GM19099 (cell line): ENCODE measurements at regions not wholly inside any gene's neighbourhood (a gene's known extent, or its start where the extent isn't known, plus 50 kb on each side); places are given as distances from the start of the nearest gene placed in this dataset.

Source experiments
- POLR2A ChIP-seq: IDR thresholded peaks from 3 replicates; pipeline ENCODE4 v1.6.1; 2011; ENCODE audit warnings: low read depth; ENCODE audit not compliant: insufficient read length; ENCODE audit errors: extremely low read depth

DNA sequence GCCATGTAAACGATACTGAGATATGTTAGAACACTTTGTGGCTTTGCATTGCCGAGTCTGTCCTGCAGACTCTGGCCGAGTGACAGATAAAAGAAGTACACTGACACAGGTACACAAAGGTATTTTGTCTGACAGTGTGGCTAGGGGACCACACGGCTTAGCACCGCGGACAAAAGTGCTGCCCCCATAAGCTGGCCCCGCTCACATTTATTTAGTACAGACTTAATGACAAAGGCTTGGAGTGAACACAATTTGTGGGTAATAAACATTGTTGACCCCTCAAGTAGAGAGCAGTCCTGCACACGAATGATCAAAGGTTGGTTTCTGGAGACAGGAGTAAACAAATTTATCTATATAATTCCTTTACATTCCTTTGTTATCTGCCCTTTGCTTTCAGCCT is 976.8 kb downstream of the TRAM1L1 start:
- no peak for TF ChIP-seq POLR2A

DNA sequence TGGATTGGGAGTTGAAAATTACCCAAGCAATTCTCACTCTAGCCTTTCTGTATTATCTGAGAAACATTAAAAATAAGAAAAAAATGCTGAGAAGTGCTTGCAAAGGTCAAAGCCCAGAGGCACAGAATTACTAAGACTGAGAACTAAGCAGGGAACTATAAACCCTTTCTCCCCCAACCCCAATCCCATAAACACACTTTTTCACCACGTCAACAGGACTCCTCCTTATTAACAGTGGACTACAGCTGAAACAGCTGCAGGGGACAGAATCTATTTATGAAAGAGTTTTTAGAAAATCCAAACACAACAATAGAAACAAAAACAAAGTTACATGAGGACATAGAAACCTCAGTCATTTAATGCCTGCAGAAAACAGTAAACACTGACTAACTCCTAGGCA is 984.1 kb downstream of the TRAM1L1 start:
- TF ChIP-seq POLR2A: no peak

DNA sequence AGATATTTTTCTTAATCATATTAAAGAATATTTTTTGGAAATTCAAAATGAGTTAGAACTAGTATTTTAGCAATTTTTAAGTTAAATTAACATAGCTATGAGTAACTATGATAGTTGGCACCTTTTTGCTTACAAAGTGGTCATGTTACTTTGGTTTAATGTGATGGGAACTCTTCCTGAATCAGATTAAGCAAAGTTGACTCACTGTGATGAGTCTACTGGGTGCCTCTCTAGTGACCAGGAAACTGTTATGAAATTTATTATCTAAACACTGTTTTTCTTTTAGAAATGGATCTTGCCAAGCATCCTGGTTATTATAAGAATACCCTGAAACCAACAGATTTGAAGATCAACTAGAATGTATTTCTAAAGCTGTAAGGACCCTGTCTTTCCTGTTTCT is 985.8 kb downstream of the TRAM1L1 start:
- no peak for TF ChIP-seq POLR2A

DNA sequence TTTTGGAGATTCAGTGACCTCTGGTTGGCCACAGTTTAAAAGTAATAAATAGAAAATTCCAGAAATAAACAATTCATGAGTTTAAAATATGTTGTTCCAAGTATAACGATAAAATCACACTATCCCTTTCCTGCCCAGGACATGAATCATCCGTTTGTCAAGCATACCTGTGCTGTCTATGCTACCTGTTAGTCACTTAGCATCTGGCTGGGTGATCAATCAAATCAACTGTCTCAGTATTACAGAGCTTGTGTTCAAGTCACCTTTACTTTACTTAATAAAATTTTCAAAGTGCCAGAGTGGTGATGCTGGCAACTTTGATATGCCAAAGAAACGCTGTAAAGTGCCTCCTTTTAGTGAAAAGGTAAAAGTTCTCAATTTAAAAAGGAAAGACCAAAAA is 979.5 kb upstream of the NDST4 start:
- TF ChIP-seq POLR2A: no peak

DNA sequence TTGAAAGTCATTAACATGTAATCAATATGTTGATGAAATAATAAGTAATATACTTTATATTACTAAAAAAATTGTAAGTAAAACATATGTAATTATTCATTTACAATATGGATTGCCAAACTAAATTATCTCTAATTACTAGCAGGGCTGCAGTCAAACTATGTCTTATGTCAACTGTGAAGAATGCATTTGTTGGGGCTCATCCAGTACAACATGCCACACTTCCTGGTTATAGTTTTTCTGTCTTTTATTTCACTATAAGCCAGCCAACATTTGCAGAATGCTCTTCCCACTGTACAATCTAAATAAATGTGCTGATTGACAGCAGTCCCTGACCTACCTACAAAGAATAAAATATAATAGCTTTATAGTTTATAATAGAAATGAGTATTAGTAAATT is 975.4 kb upstream of the NDST4 start:
- no peak for TF ChIP-seq POLR2A

DNA sequence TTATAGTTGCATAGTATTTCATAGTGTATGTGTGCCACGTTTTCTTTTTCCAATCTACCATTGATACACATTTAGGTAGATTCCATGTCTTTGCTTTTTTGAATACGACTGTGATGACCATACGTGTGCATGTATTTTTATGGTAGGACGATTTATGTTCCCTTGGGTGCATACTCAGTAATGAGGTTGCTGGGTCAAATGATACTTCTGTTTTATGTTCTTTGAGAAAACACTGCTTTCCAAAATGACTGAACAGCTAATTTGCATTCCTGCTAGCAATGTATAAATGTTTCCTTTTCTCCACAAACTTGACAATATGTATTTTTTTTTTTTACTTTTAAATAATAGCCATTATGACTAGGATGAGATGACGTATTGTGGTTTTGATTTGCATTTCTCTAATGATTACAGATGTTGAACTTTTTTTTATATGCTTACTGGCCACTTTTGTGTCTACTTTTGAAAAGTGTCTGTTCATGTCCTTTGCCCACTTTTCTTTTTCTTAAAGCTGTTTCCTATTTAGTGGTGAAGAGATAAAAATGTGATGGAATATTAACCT is 969.5 kb upstream of the NDST4 start:
- no peak for TF ChIP-seq POLR2A

DNA sequence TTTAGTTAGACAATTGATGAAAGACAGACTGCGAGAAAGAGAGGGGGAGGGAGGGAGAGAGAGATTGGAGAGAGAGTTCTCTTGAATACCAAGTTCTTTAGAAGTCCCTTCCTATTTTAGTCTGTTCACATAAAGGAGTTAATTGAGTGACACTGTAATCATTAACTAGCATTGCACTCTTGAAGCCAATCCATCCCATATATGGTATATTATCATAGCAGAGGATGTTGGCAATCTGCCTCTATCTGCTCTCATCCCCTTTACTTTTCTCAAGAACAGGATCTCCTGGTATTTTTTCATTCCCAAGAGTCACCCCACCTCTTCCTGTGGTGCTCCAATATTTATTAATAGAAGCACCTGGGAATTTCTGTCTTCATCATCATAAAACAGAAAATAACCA is 959.6 kb upstream of the NDST4 start:
- no peak for TF ChIP-seq POLR2A

DNA sequence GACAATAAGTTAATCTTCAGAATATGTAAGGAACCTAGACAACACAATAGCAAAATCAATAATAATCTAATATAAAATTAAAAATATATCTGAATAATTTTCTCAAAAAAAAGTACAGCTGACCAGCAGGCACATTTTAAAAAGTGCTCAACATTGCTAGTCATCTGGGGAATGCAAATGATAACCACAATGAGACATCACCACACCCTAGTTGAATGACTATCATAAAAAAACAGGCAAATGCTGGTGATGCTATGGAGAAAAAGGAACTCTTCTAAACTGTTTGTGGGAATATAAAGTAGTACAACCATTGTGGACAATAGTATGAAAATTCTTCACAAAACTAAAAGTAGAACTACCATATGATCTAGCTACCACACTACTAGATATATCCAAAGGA is 956.9 kb upstream of the NDST4 start:
- no peak for TF ChIP-seq POLR2A

DNA sequence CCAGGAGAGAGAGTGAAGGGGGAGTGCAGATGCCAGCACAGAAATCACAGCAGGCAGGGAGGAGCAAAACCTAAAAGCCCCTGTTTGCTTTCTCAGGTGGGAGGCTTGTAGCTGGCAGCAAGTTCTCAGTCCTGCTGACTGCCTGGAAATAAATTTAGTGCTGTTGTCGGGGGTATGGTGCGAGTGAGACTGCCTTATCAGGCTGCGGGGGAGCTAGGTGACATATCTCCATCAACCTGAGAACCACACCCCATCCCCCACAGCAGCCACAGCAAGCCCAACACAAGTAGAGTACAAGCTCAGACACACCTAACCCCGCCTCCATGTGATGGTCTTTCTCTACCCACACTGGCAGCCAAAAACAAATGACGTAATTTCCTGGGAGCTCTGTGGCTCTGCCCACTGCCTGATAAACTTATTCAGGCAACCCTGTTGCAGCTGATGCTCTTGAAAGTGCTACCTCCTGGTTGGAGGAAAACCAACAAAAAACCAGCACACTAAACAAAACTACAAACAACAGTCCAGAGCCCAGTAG is 953.4 kb upstream of the NDST4 start:
- no peak for TF ChIP-seq POLR2A

DNA sequence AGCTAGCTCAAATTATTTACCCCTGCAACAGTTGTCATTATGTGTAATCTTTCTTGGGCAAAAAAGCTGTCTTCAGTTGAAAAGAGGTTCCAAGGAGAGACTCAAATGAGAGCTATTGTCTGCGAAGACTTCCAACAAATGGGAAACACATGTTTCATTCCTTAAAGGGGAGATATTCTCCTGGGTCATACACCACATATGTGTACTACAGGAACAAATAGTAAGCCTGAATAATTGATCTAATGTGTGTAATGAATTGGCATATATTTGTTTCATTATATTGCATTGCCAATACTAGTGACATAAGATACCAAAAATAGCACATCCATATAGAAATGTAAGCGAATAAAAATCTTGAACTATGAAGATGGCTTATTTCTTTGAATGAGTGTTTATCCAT is 950.9 kb upstream of the NDST4 start:
- TF ChIP-seq POLR2A: no peak

DNA sequence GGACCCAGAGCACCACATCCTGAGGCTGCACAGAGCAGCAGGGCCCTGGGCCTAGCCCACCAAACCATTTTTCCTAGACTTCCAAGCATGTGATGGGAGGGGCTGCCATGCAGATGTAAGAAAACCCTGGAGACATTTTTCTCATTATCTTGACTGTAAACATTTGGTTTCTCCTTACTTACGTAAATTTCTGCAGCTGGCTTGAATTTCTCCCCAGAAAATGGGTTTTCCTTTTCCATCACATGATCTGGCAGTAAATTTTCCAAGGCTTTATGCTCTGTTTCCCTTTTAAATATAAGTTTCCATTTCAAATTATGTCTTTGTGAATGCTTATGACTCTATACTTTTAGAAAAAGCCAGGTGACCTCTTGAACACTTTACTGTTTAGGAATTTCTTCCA is 945.9 kb upstream of the NDST4 start:
- no peak for TF ChIP-seq POLR2A

DNA sequence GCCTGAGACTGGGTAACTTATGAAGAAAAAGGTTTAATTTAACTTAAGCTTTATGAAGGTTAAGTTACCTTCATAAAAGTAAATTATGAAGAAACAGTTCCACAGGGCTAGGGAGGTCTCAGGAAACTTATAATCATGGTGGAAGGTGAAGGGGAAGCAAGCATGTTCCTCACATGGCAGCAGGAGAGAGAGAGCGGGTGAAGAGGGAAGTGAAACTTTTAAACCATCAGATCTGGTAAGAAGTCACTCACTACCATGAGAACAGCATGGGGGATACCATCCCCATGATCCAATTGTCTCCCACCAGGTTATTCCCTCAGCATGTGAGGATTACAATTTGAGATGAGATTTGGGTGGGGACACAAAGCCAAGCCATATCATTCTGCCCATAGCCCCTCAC is 944.7 kb upstream of the NDST4 start:
- no peak for TF ChIP-seq POLR2A

DNA sequence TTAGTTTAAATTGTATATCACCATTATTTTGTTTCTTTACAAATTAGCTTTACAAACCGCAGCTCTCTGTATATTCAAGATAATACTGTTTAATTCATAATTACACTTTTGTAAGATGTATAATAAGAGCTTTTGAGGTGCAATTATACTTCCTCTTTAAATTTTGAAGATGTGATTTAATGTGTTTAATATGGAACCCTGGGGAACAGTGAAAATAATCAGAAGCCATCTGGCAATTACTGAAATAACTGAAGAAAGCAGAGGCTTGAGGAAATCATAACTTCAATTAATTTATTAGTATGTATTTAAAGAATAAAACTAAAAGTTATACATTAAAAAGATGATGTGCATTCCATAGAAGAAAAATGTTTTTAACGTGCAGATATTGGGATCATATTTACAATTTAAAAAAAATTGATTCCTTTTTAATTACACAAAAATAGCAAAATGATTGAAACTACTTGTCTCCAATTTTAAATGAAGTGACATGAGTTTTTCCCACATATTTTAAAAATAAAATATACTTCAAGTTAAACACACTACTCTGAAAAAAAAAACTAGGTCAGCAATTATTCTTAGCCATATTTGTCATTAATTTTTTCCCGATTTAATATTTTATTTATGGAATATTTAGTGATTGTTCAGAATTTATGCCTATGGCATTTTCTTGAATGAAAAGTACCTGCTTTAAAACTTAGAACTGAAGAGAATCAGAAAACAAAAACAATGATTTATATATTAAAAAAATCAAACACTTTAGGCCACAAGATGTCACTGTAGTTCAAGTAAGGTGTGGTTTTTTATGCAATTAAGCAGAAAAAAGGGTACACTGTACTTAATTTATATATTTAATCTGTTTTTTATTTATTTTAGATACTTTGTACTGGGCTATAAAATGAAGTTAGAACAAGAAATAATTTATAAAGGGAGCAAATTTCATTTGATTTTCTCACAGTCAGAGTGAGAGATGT is 942.7 kb upstream of the NDST4 start:
- no peak for TF ChIP-seq POLR2A

DNA sequence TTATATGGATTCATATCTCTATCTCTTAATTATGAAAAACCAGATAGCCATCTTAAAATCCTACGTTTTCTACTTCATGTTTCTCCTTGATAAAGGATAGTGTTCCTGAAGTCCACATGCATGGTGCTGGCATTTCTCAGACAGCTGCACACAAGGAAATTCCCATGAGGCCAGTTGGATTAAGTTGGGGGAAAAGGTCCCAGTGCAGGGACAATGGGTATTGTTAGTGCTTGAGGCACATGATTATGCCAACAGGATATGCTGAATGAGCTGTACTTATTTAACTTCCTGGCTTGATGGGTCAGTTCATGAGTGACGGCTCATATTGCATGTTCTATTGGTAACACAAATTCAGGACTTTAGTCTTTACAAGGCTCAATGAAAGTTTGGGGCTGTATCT is 913.9 kb upstream of the NDST4 start:
- no peak for TF ChIP-seq POLR2A

DNA sequence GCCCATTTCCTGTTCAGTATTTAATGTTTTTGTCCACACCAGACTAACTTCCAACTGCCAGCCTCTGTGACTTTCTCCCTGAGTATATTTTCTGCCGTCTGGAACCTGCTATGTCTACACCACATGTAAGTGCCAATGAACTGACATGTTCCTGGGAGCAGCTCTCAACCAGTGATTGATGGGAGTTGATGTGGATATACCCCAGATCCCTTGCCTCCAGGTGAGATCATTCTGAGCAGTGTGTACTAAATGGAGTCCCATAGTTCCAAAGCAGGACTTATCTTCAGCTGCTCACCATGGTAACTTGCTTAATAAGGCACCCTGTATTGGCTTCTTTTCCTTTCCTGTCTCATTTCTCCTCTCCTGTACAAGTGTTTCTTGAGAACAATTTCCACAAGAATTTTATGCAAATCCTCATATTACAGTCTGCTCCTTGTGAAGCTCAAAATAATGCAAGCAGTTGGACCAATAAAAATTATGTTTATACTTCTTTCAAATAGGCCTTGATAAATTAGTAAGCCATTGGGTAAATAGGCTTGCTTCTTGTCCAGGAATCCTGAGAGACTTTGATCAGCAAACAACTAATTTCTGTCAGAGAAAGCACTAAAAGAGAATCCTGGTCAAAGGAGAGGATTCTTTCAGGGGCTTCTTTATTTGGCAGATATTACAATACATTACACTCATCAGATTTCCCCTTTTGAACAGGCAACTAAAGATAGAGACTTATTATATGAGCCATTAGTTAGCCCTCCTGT is 911.7 kb upstream of the NDST4 start:
- TF ChIP-seq POLR2A: no peak
